ENCODE measurements at regions not wholly inside any gene's neighbourhood (a gene's known extent, or its start where the extent isn't known, plus 50 kb on each side); places are given as distances from the start of the nearest gene placed in this dataset.

- TF ChIP-seq CTCF (IDR thresholded peaks at IDR 0.05) (no peak), POLR2AphosphoS5 (IDR thresholded peaks at IDR 0.05) (no peak), POLR2A (IDR thresholded peaks at IDR 0.05) (no peak), EP300 (IDR thresholded peaks at IDR 0.05) (no peak)
Observed at GRCh38 chr3:103968751-103969150, 1398.0 kb upstream of the ALCAM start.

Data from sigmoid colon (tissue), 4 donors.